ENCODE measurements at regions not wholly inside any gene's neighbourhood (a gene's known extent, or its start where the extent isn't known, plus 50 kb on each side); places are given as distances from the start of the nearest gene placed in this dataset.

DNA sequence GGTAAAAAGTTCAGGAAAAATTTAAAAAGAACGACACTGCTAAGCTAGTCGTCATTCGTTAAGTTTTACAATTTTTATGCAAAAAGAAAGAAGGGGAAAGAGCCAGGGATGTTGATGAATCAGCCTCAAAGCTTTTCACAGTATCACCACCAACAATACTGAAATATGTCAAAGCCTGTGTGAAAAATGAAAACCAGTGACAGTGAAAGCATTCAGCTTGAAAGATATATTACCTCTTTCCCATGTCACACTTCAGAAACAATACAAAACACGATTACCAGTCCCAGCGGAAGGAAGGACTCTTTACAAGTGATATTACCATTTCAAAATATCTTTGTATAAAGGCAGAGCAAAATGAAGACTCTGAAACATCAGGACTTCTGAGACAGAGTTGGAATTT lies 489.2 kb downstream of the EPHA7 start:
- no peaks in the 10 kb centered on the region for H3K9me3 ChIP-seq (ENCODE audit: low read length)
- no peaks in the 10 kb centered on the region for H3K79me2 ChIP-seq (ENCODE audit: low read length)
- DNase-seq (no peak), ATAC-seq (no peak)
- H3F3A ChIP-seq (ENCODE audit: low read length, unreplicated experiment): no peaks in the 10 kb centered on the region
- TF ChIP-seq EZH2phosphoT487 (IDR thresholded peaks at IDR 0.05; ENCODE audit: borderline replicate concordance, low read length): no peak
- TF ChIP-seq, protein P1, sequence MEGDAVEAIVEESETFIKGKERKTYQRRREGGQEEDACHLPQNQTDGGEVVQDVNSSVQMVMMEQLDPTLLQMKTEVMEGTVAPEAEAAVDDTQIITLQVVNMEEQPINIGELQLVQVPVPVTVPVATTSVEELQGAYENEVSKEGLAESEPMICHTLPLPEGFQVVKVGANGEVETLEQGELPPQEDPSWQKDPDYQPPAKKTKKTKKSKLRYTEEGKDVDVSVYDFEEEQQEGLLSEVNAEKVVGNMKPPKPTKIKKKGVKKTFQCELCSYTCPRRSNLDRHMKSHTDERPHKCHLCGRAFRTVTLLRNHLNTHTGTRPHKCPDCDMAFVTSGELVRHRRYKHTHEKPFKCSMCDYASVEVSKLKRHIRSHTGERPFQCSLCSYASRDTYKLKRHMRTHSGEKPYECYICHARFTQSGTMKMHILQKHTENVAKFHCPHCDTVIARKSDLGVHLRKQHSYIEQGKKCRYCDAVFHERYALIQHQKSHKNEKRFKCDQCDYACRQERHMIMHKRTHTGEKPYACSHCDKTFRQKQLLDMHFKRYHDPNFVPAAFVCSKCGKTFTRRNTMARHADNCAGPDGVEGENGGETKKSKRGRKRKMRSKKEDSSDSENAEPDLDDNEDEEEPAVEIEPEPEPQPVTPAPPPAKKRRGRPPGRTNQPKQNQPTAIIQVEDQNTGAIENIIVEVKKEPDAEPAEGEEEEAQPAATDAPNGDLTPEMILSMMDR (conservative IDR thresholded peaks at IDR 0.05; ENCODE audit: low read depth, low read length): no peak
- no peak for TF ChIP-seq EZH2 (IDR thresholded peaks at IDR 0.05; ENCODE audit: low read length, unreplicated experiment)
- H3K9ac ChIP-seq (ENCODE audit: low read length): no peak overlapping the region
- H3K4me2 ChIP-seq (ENCODE audit: low read length): no peak overlapping the region
- no peaks in the 10 kb centered on the region for H3K9me2 ChIP-seq (replicated peaks; ENCODE audit: low read length)
- no peaks in the 10 kb centered on the region for H3K4me1 ChIP-seq (ENCODE audit: insufficient read depth, low read length)
- H3K27ac ChIP-seq (ENCODE audit: low read length): no peak overlapping the region
- intact Hi-C loops (cut with micrococcal nuclease): no loop called here
- H3K36me3 ChIP-seq (ENCODE audit: low read depth, low read length): no peaks in the 10 kb centered on the region
- BruUV-seq (replicated peaks): no TSS peak
- no peaks in the 10 kb centered on the region for H3K27me3 ChIP-seq (ENCODE audit: low read length)
- no peak overlapping the region for H2AFZ ChIP-seq (ENCODE audit: low read length)
- H4K20me1 ChIP-seq (ENCODE audit: low read length): no peaks in the 10 kb centered on the region
- no peak overlapping the region for H3K4me3 ChIP-seq (ENCODE audit: low read length)
- ChIA-PET POLR2A (ENCODE audit: unreplicated experiment) (no interaction called here), CTCF (no interaction called here)

DNA sequence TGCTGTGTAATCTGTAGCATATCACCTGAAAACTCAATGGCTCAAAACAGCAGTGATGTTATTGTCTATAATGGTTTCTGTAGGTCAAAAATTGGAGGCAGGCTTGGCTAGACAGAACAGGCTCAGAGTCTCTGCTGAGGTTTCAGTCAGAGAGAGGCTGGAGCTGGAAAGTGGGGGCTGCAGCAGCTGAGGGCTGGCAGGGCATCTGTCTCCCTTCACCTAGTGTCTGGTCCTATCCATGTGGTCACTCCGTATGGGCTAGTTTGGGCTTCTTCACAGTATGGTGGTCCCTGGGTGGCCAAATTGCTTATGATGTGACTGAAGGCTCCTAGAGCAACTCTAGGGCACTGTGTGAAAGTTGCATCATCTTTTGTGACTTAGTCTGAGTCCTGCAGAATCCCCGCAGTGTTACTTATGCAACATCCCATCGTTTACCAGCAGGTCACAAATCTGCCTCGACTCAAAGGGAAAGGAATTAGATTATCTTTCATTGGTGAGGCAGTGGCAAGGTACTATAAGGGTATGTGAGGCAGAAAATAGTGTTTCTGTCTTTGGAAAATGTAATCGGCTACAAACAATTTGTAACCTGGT lies 497.0 kb downstream of the EPHA7 start:
- H2AFZ ChIP-seq (ENCODE audit: low read length): no peak overlapping the region
- no peak for ATAC-seq
- H3K79me2 ChIP-seq (ENCODE audit: low read length): no peaks in the 10 kb centered on the region
- H3K9me2 ChIP-seq (replicated peaks; ENCODE audit: low read length): no peaks in the 10 kb centered on the region
- no peak overlapping the region for H3K4me2 ChIP-seq (ENCODE audit: low read length)
- TF ChIP-seq EZH2phosphoT487 (IDR thresholded peaks at IDR 0.05; ENCODE audit: borderline replicate concordance, low read length): no peak
- TF ChIP-seq, protein P1 (conservative IDR thresholded peaks at IDR 0.05; ENCODE audit: low read depth, low read length): no peak
- TF ChIP-seq EZH2 (IDR thresholded peaks at IDR 0.05; ENCODE audit: low read length, unreplicated experiment): no peak
- POLR2A ChIA-PET (ENCODE audit: unreplicated experiment): interaction anchor here (0.7 kb wide), 1 partner anchor 1483 kb away, joined by 5 read pairs; no protein-coding TSS in a partner anchor
- H3K27ac ChIP-seq (ENCODE audit: low read length): no peak overlapping the region
- intact Hi-C loops (cut with micrococcal nuclease): no loop called here
- H3K9me3 ChIP-seq (ENCODE audit: low read length): no peaks in the 10 kb centered on the region
- CTCF ChIA-PET: no interaction called here
- H3K4me3 ChIP-seq (ENCODE audit: low read length): no peak overlapping the region
- no peaks in the 10 kb centered on the region for H4K20me1 ChIP-seq (ENCODE audit: low read length)
- H3F3A ChIP-seq (ENCODE audit: low read length, unreplicated experiment): no peaks in the 10 kb centered on the region
- DNase-seq: no peak
- H3K36me3 ChIP-seq (ENCODE audit: low read depth, low read length): no peaks in the 10 kb centered on the region
- 0 out of 2 replicates have a peak, but pooled peaks cover 6% of the 10 kb centered on the region for H3K4me1 ChIP-seq (ENCODE audit: insufficient read depth, low read length)
- no peak overlapping the region for H3K9ac ChIP-seq (ENCODE audit: low read length)
- no peaks in the 10 kb centered on the region for H3K27me3 ChIP-seq (ENCODE audit: low read length)
- BruUV-seq (replicated peaks): no TSS peak

DNA sequence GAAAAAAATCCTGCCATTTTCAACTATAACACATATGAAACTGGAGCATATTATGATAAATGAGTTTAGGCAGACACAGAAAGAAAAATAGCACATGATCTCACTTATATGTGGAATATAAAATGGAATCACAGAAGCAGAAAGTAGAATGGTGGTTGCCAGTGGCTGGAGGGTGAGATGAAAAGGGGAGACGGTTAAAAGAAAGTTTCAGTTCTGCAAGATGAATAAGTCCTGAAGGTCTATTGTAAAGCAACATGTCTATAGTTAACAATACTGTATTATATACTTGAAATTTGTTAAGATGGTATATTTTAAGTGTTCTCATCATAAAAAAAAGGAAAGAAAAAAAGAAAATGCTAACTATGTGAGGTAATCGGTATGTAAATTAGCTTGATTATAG lies 503.9 kb downstream of the EPHA7 start:
- Histone ChIP-seq H3K4me2 (ENCODE audit: low read length) (no peak overlapping the region), H3K9me3 (ENCODE audit: low read length) (no peaks in the 10 kb centered on the region), H3F3A (ENCODE audit: low read length, unreplicated experiment) (no peaks in the 10 kb centered on the region), H3K4me1 (ENCODE audit: insufficient read depth, low read length) (0 out of 2 replicates have a peak, but pooled peaks cover 6% of the 10 kb centered on the region), H4K20me1 (ENCODE audit: low read length) (no peaks in the 10 kb centered on the region), H2AFZ (ENCODE audit: low read length) (no peak overlapping the region), H3K27ac (ENCODE audit: low read length) (no peak overlapping the region), H3K4me3 (ENCODE audit: low read length) (no peak overlapping the region), H3K9me2 (replicated peaks; ENCODE audit: low read length) (no peaks in the 10 kb centered on the region), H3K36me3 (ENCODE audit: low read depth, low read length) (no peaks in the 10 kb centered on the region), H3K27me3 (ENCODE audit: low read length) (no peaks in the 10 kb centered on the region), H3K9ac (ENCODE audit: low read length) (no peak overlapping the region), H3K79me2 (ENCODE audit: low read length) (no peaks in the 10 kb centered on the region)
- TF ChIP-seq EZH2phosphoT487 (IDR thresholded peaks at IDR 0.05; ENCODE audit: borderline replicate concordance, low read length) (no peak), EZH2 (IDR thresholded peaks at IDR 0.05; ENCODE audit: low read length, unreplicated experiment) (no peak)
- TF ChIP-seq, protein P1 (conservative IDR thresholded peaks at IDR 0.05; ENCODE audit: low read depth, low read length): no peak
- POLR2A ChIA-PET (ENCODE audit: unreplicated experiment): no interaction called here
- no peak for DNase-seq
- ATAC-seq: no peak
- intact Hi-C loops (cut with micrococcal nuclease): no loop called here
- CTCF ChIA-PET: no interaction called here
- no TSS peak for BruUV-seq (replicated peaks)

Data from PC-3 (cell line).